ENCODE measurements at regions not wholly inside any gene's neighbourhood (a gene's known extent, or its start where the extent isn't known, plus 50 kb on each side); places are given as distances from the start of the nearest gene placed in this dataset.

- no peak for ATAC-seq
These were observed 760.2 kb downstream of the BRD1 start for GRCh38 chr22:49067504-49067903.

More at GRCh38 chr22:49067504-49067903, 760.2 kb downstream of the BRD1 start:
- no peaks in the 10 kb centered on the region for H3K36me3 ChIP-seq (ENCODE audit: control insufficient read depth in 1 of 2, insufficient read depth in 2 of 2, low read length in 2 of 2)
- peaks cover 54% of the 10 kb centered on the region for H3K27me3 ChIP-seq (ENCODE audit: insufficient read depth, low read length)
- H3K9me2 ChIP-seq (ENCODE audit: insufficient read depth) = no peaks in the 10 kb centered on the region
- H2AFZ ChIP-seq (ENCODE audit: low read depth, low read length, poor library complexity, severe bottlenecking) = no peak overlapping the region
- H3K4me1 ChIP-seq (ENCODE audit: control insufficient read depth in 1 of 2, insufficient read depth in 2 of 2, low read length in 2 of 2) = no peaks in the 10 kb centered on the region
- H3K79me2 ChIP-seq (ENCODE audit: insufficient read depth, low read length) = no peaks in the 10 kb centered on the region
- H3K9ac ChIP-seq (ENCODE audit: low read length) = no peak overlapping the region
- no peaks in the 10 kb centered on the region for H3K9me3 ChIP-seq (ENCODE audit: control insufficient read depth in 1 of 2, insufficient read depth in 1 of 2, low read depth in 1 of 2, low read length in 2 of 2)
- ChIA-PET RAD21 (ENCODE audit: low non-redundant PET in 1 of 2, low total read pairs in 2 of 2, uncharacterized antibody in 2 of 2, unreplicated experiment in 2 of 2) (no interaction called here), CTCF (no interaction called here), POLR2A (no interaction called here)
- intact Hi-C loops (cut with micrococcal nuclease) = no loop called here
- no peak overlapping the region for H3K27ac ChIP-seq (ENCODE audit: low read depth, low read length)
- no peak overlapping the region for H3K4me3 ChIP-seq (replicated peaks in 1 of 2; ENCODE audit: low read depth in 1 of 2, low read length in 2 of 2)
- no peak overlapping the region for H3K4me2 ChIP-seq (ENCODE audit: low read length)
- H4K20me1 ChIP-seq (ENCODE audit: insufficient read depth) = no peaks in the 10 kb centered on the region
- TF ChIP-seq POLR2A (IDR thresholded peaks at IDR 0.05; ENCODE audit: borderline replicate concordance, extremely low read depth, insufficient read depth, insufficient read length) = no peak
- TF ChIP-seq ZBTB33 (IDR thresholded peaks at IDR 0.05; ENCODE audit: extremely low read depth, insufficient replicate concordance, low read length) = no peak
- TF ChIP-seq FOSL1 (IDR thresholded peaks at IDR 0.05; ENCODE audit: low read depth) = no peak
- TF ChIP-seq SRF (IDR thresholded peaks at IDR 0.05; ENCODE audit: low read depth) = no peak
- TF ChIP-seq SP1 (IDR thresholded peaks at IDR 0.05; ENCODE audit: low read depth) = no peak
- no peak for TF ChIP-seq CTCF (IDR thresholded peaks at IDR 0.05 in 2 of 3, conservative IDR thresholded peaks at IDR 0.05 in 1 of 3; ENCODE audit: borderline replicate concordance in 1 of 3, insufficient read depth in 1 of 3, low read depth in 2 of 3, low read length in 2 of 3)
- TF ChIP-seq, protein P1, sequence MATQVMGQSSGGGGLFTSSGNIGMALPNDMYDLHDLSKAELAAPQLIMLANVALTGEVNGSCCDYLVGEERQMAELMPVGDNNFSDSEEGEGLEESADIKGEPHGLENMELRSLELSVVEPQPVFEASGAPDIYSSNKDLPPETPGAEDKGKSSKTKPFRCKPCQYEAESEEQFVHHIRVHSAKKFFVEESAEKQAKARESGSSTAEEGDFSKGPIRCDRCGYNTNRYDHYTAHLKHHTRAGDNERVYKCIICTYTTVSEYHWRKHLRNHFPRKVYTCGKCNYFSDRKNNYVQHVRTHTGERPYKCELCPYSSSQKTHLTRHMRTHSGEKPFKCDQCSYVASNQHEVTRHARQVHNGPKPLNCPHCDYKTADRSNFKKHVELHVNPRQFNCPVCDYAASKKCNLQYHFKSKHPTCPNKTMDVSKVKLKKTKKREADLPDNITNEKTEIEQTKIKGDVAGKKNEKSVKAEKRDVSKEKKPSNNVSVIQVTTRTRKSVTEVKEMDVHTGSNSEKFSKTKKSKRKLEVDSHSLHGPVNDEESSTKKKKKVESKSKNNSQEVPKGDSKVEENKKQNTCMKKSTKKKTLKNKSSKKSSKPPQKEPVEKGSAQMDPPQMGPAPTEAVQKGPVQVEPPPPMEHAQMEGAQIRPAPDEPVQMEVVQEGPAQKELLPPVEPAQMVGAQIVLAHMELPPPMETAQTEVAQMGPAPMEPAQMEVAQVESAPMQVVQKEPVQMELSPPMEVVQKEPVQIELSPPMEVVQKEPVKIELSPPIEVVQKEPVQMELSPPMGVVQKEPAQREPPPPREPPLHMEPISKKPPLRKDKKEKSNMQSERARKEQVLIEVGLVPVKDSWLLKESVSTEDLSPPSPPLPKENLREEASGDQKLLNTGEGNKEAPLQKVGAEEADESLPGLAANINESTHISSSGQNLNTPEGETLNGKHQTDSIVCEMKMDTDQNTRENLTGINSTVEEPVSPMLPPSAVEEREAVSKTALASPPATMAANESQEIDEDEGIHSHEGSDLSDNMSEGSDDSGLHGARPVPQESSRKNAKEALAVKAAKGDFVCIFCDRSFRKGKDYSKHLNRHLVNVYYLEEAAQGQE (IDR thresholded peaks at IDR 0.05; ENCODE audit: low read depth) = no peak
- TF ChIP-seq CBX3 (IDR thresholded peaks at IDR 0.05; ENCODE audit: low read depth) = no peak
- no peak for TF ChIP-seq ZFX (IDR thresholded peaks at IDR 0.05)
- no peak for TF ChIP-seq SIN3A (IDR thresholded peaks at IDR 0.05; ENCODE audit: low read depth)
- TF ChIP-seq, protein P2, sequence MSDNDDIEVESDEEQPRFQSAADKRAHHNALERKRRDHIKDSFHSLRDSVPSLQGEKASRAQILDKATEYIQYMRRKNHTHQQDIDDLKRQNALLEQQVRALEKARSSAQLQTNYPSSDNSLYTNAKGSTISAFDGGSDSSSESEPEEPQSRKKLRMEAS (IDR thresholded peaks at IDR 0.05) = no peak
- TF ChIP-seq EGR1 (IDR thresholded peaks at IDR 0.05; ENCODE audit: low read depth) = no peak
- no peak for TF ChIP-seq EZH2phosphoT487 (IDR thresholded peaks at IDR 0.05; ENCODE audit: borderline replicate concordance)
- no peak for TF ChIP-seq CEBPB (IDR thresholded peaks at IDR 0.05; ENCODE audit: low read depth)
- TF ChIP-seq RAD21 (IDR thresholded peaks at IDR 0.05; ENCODE audit: low read depth) = no peak
- TF ChIP-seq EZH2 (IDR thresholded peaks at IDR 0.05) = no peak
- TF ChIP-seq POLR2AphosphoS5 (IDR thresholded peaks at IDR 0.05; ENCODE audit: low read depth, low read length) = no peak
- TF ChIP-seq YY1 (IDR thresholded peaks at IDR 0.05; ENCODE audit: extremely low read depth, insufficient replicate concordance, low read depth, low read length) = no peak
- TF ChIP-seq, protein P3, sequence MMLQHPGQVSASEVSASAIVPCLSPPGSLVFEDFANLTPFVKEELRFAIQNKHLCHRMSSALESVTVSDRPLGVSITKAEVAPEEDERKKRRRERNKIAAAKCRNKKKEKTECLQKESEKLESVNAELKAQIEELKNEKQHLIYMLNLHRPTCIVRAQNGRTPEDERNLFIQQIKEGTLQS (IDR thresholded peaks at IDR 0.05) = no peak
- no TSS peak for BruUV-seq (replicated peaks)
- no peak for DNase-seq (ENCODE audit: low read depth, low spot score)
